GM21723 (cell line): ENCODE measurements at regions not wholly inside any gene's neighbourhood (a gene's known extent, or its start where the extent isn't known, plus 50 kb on each side); places are given as distances from the start of the nearest gene placed in this dataset.
"Not testable (repeated sequence)": the region's sequence is repeated elsewhere in the genome, so short reads cannot be mapped to it uniquely, and the experiment has no call there.

ENCODE experiments used
- ATAC-seq: cut with Tn5 transposase; IDR thresholded peaks from one replicate; pipeline ENCODE4 v1.9.1; 2021; ENCODE audit warnings: mild to moderate bottlenecking, moderate library complexity; ENCODE audit not compliant: unreplicated experiment

DNA sequence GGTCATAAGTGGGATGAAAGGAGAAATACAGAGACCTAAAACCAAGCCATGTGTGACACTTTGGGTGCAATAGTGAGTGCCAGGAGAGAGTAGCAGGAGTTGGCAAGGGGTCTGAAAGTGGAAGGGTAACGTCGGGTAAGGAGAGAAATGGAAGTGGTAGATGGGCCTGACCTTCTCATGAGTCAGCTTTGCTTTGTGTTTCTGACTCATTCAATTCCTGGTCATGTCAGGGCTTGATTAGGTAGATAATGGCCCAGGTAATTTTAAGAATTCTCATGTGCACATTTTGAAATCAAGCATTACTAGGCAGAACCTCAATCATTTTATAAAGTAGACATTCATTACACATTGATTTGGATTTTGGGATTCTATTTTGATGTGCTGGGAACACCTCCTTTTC lies 262.5 kb downstream of the SOX2 start:
- no peak for ATAC-seq

DNA sequence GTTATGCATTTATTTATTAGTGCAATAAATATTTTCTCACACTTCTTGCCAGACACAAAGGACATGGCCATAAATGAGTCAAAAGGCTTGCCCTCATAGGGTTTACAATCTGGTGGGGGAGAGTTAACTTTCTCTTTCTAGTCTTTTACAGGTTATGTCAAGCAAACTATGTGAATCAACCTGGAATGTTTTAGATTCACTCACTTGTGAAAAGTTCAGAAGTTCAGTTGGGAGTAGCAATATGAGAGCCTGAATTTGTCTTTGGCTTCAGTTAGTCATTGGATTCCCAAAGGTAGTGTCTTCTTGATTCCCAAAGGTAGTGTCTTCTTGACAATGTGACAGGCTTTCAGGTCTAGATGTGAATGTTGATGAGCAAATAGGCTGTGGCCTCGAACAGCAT lies 264.8 kb downstream of the SOX2 start:
- no peak for ATAC-seq

DNA sequence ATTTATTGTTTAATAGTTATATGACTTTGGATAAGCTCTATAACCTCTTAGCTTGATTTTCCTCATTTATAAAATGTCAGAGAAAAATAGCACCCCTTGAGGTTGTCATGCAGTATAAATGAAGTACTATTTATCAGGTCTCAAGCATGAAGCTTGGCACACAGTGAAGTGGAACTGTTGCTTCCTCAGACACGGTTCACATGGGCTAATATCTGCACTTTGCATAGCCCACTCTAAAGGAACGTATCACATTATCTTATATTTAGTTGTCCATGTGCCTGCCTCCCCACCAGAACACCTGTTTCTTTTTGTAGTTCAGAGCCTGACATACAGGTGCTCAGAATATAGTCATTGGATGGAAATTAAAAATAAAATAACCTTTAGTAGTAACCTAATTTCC lies 273.7 kb downstream of the SOX2 start:
- no peak for ATAC-seq

DNA sequence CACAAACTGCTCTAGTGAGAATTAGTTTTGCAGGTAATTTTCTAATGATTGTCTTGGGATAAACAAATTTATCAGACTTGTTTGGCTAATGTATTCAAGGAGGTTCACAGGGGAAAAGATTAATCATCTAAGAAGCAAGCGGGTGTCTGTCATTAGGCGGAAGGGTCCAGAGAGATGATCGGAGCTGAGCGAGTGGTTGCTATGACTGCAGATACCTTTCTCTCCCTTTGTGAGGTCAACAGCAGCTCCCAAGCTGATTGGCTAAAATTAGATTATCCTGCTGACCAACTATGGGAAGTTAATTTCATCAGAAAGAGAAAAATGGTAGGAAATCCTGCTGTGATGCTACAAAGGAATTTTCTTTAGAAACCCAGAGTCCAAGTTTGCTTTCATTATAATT lies 276.0 kb downstream of the SOX2 start:
- ATAC-seq, result no peak

DNA sequence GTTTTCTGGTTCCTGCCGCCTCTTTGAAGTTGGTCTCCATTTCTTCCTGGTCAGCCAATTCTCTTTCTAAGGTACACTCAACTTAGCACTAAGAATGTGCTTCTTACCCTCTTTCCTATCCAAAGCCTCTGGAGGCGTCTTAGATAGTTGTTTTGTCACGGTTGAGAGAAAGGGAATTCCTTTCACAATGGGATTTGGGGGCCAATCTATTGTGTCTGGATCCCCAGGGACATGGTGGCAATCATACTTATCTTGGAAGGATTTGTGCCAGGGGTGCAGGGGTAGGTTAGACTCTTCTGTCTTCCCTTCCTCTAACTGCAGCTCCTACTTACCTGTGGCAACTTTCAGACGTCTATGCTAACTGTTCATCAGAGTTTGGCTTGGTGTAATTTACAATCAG lies 287.1 kb downstream of the SOX2 start:
- no peak for ATAC-seq

DNA sequence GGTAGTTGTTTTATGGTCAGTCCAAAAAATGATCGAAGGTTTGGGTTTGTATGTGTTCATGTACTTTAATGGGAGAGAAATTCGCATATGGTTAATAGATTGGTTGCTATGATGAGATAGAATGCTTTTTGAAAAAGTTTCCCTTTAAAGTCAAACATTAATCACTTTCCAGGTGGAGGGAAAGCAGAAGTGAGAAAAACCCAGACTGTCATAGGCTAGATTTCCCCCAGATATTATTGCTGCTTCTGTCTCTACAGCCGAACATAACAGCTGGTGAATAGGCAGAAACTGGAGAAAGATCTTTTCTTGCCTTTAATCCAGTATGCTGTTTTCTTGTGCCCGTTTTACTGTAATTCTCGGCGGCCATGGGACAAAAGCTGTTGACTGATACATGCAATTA lies 287.6 kb downstream of the SOX2 start:
- peak; percentile 81 for ATAC-seq

DNA sequence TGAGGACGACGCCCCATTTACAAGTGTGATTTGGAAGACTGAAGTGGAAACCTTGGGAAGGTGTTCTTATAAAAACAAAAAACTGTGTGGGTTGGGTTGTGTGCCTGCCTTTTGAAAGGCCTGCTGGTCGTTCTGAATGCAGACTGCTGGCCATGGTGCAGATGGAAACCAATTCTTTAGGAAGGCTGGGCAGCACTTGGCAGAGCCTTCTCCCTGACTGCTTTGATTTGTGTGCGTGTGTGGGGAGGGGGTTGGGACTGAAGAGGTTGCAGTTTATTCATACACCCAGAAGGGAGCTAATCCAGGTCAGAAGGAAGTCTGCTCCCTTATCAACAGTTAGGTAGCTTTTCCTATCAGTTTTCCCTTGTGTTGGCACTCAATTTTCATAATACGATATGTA lies 288.7 kb downstream of the SOX2 start:
- no peak for ATAC-seq

DNA sequence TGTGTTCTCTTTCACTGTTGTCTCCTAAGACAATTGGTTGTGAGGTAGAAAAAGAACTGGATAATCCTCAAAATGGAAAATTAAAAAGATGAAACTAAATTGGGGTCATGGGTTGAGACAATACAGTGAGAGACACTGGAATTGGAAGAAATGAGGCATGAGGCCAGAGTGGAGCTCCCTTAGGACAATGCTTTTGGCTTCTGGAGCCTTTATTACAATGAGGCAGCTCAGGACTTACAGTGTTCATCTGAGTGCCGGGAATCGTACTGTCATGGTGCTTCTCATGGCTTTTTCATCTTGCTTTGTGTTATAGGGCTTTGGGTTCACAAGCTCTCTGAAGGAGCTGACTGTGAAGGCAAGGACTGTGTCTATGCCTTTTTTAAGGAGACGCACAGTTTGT lies 293.5 kb downstream of the SOX2 start:
- ATAC-seq, result no peak

DNA sequence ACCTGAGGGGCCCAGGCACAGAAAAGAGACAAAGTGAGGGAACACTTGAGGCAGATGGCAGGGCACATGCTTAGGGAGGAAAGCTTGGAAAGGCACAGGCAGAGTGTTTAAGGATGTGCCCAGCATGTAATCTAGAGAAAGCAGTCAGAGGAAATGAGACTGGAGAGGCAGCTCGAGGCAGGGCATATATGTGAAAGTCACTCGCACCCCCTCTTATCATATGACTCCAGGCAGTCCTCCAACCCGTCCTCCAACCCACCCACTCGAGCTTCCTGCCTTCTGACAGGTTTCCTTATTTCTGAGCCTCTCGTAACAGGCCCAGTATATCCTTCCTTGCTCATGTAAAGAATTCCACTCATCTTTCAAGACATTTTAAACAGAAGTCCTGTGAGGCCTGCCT lies 294.0 kb downstream of the SOX2 start:
- no peak for ATAC-seq

DNA sequence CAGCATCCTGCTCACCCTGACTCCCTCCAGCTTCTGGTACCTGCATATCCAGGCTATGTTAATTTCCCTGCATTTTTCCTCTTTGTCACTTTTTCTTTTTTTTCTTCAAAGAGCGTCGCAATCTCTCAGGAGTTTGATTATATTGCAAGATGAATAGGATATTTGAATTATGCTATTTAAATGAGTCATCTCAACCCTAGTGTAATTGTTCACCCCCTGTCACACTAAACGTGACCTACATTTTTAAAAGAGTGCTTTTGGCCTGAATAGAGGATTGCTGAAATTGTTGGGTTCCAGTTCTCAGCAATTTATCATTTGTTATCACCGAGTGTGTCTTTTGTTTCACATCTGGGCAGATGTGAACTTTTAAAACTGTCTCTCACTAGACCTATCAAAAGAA lies 294.7 kb downstream of the SOX2 start:
- no peak for ATAC-seq

DNA sequence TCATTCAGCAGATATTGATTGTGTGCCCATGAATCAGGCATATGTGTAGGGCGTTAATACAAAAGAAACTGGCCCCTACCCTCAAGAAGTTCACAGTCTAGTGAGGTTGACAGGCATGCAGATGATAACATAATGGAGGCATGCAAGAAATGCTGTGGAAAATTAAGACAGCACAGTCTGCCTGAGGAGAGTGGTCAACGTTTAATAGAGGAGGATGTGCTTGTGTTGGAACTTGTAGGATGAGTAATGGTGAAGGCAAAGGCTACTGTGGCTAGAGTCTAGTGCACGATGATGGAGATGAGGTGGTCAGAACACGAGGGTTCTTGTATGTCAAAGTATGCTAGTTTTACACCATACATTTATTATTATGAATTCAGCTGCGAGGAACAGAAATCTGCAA lies 295.7 kb downstream of the SOX2 start:
- no peak for ATAC-seq

DNA sequence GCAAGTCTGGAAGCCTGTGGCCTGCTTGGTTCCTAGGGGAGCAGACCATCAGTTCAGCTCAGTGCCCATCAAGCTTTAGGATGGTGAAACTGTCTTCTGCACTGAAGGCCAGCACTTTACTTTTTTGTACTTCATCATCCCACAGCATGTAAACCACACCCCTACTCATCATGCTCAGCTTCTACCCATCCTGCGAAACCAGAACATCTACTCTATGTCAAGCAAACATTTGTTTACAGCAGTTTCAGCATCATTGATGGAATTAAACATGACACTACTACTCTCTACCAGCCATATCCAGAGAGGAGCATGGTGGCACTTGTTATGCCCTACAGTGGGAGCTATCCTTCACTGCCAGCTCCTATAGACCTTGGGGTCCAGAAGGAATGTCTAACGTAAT lies 306.6 kb downstream of the SOX2 start:
- no peak for ATAC-seq

DNA sequence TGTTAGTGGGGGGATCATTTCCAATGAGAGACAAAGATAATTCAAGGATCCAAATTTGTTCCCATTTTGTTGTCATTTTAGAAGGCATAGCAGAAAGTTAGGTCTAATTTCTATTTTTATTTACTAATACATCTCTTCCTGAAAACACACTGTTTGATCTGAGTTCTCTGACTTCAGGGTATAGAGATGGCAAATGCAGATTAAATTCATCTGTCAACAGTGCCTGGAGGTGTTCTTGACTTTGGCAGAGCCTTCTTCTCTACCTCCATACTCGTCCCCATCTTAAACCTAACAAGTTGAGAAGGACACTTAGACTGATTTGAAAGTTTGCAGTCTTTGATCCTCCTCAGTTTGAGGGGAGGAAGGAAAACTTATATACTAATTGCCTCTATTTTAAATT lies 308.2 kb downstream of the SOX2 start:
- no peak for ATAC-seq

DNA sequence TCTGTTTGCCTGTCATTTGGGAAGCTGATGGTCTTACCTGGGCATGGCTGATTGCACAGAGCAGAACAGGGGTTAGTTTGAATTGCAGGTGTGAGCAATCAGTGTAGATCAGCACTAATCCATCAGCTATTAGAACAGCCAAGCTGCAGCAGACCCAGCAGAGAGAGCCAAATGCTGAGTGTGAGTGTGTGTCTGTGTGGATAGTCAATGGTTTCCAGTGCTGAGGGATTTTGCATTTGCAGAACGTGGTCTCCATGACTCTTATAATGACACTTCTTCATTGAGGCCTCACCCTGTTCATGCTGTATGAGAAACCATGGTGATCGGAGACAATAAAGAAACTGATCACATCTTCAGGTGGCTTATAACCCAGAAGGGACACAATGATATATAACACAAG lies 312.1 kb downstream of the SOX2 start:
- ATAC-seq, result no peak

DNA sequence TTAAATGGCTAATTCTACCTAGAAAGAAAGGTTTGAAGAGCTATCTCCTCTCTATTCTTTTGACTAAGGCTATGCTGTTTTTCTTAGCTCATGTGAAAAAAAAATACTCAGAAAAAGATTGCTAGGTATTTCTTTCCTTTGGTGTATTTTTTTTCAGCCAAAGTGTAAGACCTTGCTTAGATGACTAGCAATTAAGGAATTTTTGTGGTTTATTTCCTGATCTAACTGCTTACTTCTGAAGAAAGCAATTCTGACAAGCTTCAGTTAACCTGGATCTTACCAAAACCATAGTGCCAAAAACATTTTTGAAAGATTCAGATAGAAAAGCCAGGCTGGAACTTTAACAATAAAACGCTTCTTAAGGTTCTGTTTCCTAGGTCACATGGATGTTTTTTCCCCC lies 315.6 kb downstream of the SOX2 start:
- ATAC-seq, result no peak

DNA sequence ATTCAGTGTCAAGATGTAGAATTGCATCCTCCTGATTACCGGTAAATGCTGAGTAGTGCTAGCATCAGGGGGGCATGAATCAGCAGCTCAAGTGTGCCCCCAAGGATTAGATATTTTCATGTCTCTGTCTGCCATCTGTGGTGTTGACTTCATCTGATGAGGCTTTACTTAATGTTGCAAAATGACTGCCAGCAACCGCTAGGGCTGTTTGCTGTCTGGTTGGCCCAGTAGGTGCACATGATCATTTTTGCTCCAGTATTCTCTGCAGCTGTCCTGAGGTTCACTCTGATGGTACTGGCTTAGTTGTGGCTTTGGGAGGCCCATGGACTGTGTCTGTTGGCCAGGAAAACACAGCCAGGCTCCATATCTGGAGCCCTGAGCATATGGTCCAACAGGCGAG lies 316.4 kb downstream of the SOX2 start:
- ATAC-seq, result no peak

DNA sequence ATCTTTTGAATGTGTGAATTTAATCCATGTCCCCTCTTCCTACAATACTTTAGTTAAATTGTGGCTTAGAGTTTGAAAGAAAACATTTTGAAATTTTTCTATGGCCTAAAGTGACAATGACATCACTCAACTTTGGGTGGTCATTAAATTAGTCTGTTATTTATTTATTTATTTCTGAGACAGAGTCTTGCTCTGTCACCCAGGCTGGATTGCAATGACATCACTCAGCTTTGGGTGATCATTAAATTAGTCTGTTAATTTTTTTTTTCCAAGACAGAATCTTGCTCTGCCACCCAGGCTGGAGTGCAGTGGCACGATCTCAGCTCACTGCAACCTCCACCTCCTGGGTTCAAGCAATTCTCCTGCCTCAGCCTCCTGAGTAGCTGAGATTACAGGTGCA lies 322.5 kb downstream of the SOX2 start:
- not testable (repeated sequence) for ATAC-seq

DNA sequence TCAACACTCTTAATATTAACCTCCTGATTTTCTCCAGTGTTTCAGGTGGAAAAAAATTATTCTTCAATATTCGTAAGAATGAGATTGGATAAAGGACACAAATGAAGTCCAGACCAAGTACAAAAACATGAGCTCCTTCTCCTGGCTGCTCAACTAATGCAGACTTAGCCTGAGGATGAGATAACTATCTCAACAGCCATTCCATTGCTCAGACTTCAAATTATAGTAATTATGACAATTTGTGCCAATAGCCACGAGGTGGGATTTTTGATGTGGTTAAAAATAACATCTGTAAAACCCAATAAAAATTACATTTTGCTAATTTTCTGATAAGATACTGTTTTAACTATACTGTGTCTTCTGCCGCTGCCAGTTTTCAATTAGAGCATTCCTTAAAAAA lies 323.6 kb downstream of the SOX2 start:
- no peak for ATAC-seq

DNA sequence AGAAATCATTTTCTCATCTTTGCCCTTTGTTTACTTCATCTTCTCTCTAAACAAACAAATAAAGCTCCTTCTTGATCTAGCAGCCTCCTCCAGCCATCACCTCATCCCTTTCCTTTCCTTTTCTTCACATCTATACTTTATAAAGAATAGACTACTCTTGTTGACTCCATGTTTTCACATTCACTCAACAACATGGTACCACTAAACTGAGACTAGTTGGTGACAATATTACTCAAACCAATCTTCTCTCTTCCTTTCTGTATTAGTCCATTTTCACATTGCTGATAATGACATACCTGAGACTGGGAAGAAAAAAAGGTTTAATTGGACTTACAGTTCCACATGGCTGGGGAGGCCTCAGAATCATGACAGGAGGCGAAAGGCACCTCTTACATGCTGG lies 324.7 kb downstream of the SOX2 start:
- ATAC-seq, result no peak

DNA sequence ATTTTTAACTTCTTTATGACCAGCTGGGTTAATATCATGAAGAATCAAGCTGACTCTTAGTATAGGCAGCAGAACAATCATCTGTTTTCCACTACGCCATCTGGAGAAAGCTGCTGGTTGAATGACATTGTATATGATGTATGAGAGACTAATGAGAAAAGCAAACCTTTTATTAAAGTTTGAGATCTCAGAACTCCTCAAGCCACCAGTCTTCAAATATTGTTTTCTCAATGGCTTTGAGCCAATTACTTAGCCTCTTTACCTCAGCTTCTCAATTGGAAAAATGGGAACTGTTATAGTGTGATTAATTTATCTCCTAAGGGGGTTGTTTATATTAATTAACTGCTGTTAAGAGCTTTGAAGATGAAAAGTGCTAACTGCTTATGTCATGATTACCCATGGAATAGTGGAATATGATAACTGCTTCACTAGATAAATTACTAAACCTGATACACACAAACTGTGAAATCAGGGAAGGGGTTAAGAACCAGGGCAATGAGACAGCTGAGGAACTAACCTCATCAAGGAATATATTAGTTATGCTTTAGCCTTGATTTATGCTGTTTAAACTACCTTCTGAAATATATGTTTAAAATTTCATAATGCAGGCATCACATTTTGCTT lies 330.1 kb downstream of the SOX2 start:
- no peak for ATAC-seq

DNA sequence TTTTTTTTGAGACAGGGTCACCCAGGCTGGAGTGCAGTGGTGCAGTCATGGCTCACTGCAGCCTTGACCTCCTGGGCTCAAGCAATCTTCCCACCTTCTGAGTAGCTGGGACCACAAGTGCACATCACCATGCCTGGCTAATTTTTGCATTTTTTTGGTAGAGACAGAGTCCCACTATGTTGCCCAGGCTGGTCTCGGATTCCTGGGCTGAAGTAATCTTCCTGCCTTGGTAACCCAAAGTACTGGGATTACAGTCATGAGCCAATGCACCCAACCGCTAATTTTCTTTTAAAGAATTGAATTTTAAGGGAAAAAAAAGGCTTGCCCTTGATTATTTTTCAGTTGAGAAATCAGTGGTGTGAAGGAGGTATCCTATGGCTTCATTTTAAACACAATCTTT lies 334.0 kb downstream of the SOX2 start:
- no peak for ATAC-seq

DNA sequence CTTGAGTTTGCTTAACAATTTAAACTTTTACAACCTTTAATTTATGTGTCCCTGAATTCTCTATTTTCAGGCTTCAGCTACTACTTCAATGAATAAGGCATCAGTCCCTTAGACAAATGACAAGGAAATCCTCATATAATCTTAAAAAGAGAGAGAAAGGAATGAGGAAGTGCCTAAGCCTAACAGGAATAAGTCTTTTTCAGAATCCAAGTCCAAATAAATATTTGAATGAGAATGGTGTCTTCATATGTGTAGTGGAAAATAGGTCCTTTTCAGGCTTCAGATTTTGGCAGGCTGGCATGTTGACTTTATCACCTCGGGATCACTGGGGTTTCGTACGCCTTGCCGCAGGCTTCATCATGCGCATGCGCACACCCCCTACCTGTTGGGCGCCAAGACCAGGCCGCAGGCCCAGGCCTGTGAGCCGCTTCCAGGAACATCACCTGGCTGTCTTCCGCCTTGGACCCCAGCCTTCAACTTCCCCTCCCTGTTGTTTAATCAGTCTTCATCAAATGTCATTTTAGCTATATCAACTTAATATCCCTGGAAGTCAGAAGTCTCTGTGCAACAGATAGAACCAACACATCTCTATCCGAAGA lies 334.5 kb downstream of the SOX2 start:
- no peak for ATAC-seq

DNA sequence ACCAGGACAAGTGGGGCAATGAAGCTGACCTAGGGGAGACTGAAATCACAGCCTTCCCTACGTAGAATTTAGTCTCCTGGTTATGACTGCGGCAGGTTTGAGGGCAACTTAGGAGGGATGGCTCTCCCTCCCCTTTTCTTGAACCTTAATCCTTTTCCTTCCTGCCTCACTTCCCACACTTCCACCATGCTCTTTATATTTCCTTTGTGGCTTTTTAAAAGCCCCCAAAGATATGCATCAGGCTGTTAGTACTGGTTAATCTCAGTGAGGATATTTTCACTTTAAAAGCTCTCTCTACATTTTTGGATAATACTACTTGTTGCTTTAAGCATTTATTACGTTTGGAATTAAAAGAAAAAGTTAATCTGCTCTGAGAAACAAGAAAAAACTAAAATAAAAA lies 339.2 kb downstream of the SOX2 start:
- no peak for ATAC-seq
